K562 (cell line): ENCODE measurements at regions not wholly inside any gene's neighbourhood (a gene's known extent, or its start where the extent isn't known, plus 50 kb on each side); places are given as distances from the start of the nearest gene placed in this dataset.

Experiments used
- ATAC-seq: fragments of 200-7000 bp; cut with Tn5 transposase; 3 replicates; pipeline ENCODE4 v1.9.1; 2020; ENCODE audit warnings: moderate library complexity
- BruUV-seq: library from RNA; stranded (reverse); fragments of 400-500 nt; replicated peaks from 2 replicates; lab custom pipeline; 2021; lab: Mats Ljungman, UMichigan
- CTCF ChIA-PET: fragments of 300-600 bp; formaldehyde crosslinking; extraction: SDS; loops from one replicate; lab custom pipeline; 2021; ENCODE audit warnings: low intra/inter-chr PET ratio; lab: Yijun Ruan, JAX
- POLR2A ChIA-PET: fragments of 300-600, 350-650 bp; sonication (Branson Sonifier 250); formaldehyde crosslinking; extraction: SDS; loops from one replicate; lab custom pipeline; 2021; ENCODE audit warnings: antibody characterized with exemption, inconsistent platforms; lab: Yijun Ruan, JAX
- DNase-seq, 4 experiments: peaks; one replicate each; pipeline versions ENCODE4 v3.0.0 to v3.0.0-alpha.2; 2011 to 2018; ENCODE audit warnings: low spot score in 3 of 4, mixed read lengths in 3 of 4; ENCODE audit errors: extremely low read depth in 1 of 4
- FAIRE-seq: peaks from 2 replicates; lab custom pipeline; 2011; peaks lifted over from hg19 to GRCh38; lab: Jason Lieb, UNC
- H2AFZ ChIP-seq: 2 replicates; pipeline ENCODE4 v1.6.0; 2011; ENCODE audit warnings: low read depth, low read length, control low read depth, inconsistent platforms
- H3K27ac ChIP-seq: fragments of 200-600 bp; 3 replicates; pipeline ENCODE4 v1.8.0; 2011; ENCODE audit warnings: low read depth, mild to moderate bottlenecking, control low read depth, inconsistent platforms, low read length, moderate library complexity, mixed read lengths; ENCODE audit errors: extremely low read depth
- H3K27me3 ChIP-seq, 2 experiments: fragments of 300-600 bp in 1 of 2; 2 replicates in 1 of 2; 3 replicates in 1 of 2; pipeline versions ENCODE4 v1.6.0 to v1.8.0; 2011; ENCODE audit warnings: inconsistent platforms in 2 of 2, low read length in 2 of 2, mild to moderate bottlenecking in 1 of 2, mixed read lengths in 1 of 2, moderate library complexity in 1 of 2; ENCODE audit not compliant: control insufficient read depth in 2 of 2, insufficient read depth in 2 of 2
- H3K36me3 ChIP-seq: fragments of 300-600 bp; 3 replicates; pipeline ENCODE4 v1.8.0; 2011; ENCODE audit warnings: mild to moderate bottlenecking, low read length, inconsistent platforms; ENCODE audit not compliant: control insufficient read depth, insufficient read depth
- H3K4me1 ChIP-seq, 2 experiments: fragments of 200-600 bp in 1 of 2; replicated peaks in 1 of 2; 2 replicates in 1 of 2; 3 replicates in 1 of 2; pipeline versions ENCODE4 v1.5.1 to v1.8.0; 2011; ENCODE audit warnings: inconsistent platforms in 2 of 2, low read length in 2 of 2, mild to moderate bottlenecking in 1 of 2, mixed read lengths in 1 of 2, moderate library complexity in 1 of 2; ENCODE audit not compliant: control insufficient read depth in 2 of 2, insufficient read depth in 2 of 2
- H3K4me2 ChIP-seq: 2 replicates; pipeline ENCODE4 v1.6.1; 2011; ENCODE audit warnings: low read length, control low read depth, inconsistent platforms, mixed read lengths; ENCODE audit not compliant: insufficient read depth
- H3K4me3 ChIP-seq: fragments of 200-600 bp; sonication (generic), shearing (Covaris generic); 2 replicates; pipeline ENCODE4 v1.5.1; 2016; ENCODE audit warnings: control low read depth, inconsistent platforms
- H3K79me2 ChIP-seq: fragments of 200-600 bp; 3 replicates; pipeline ENCODE4 v1.8.0; 2011; ENCODE audit warnings: low read length, inconsistent platforms; ENCODE audit not compliant: control insufficient read depth, insufficient read depth
- H3K9ac ChIP-seq, 2 experiments: 2 replicates each; pipeline versions ENCODE4 v1.6.0 to v1.6.1; 2011; ENCODE audit warnings: low read depth in 2 of 2, low read length in 2 of 2, control low read depth in 1 of 2, inconsistent platforms in 1 of 2, mild to moderate bottlenecking in 1 of 2, mixed read lengths in 1 of 2; ENCODE audit not compliant: insufficient read depth in 1 of 2
- H3K9me1 ChIP-seq: one replicate; pipeline ENCODE4 v1.6.0; 2011; ENCODE audit warnings: inconsistent platforms, mild to moderate bottlenecking, low read length, moderate library complexity; ENCODE audit not compliant: control insufficient read depth, insufficient read depth
- H3K9me3 ChIP-seq: replicated peaks from 2 replicates; pipeline ENCODE4 v1.5.1; 2011; ENCODE audit warnings: low read depth, low read length, inconsistent platforms; ENCODE audit not compliant: control insufficient read depth, insufficient read depth
- H4K20me1 ChIP-seq: replicated peaks from 2 replicates; pipeline ENCODE4 v1.6.1; 2011; ENCODE audit warnings: low read length, inconsistent platforms, mixed read lengths; ENCODE audit not compliant: control insufficient read depth, insufficient read depth
- CEBPG ChIP-seq, 3 experiments: fragments of 200-800 bp in 1 of 3; sonication (Bioruptor generic) in 1 of 3; sonication (generic) in 1 of 3; formaldehyde crosslinking in 1 of 3; IDR thresholded peaks in 2 of 3; conservative IDR thresholded peaks in 1 of 3; 2 replicates each; pipeline versions ENCODE4 v1.6.1 to v1.8.0; 2016 to 2022; ENCODE audit warnings: missing compliant biosample characterization in 2 of 3, missing genetic modification characterization in 2 of 3, mild to moderate bottlenecking in 1 of 3, missing genetic modification reagents in 1 of 3
- RUNX1 ChIP-seq: sonication (generic); IDR thresholded peaks from 2 replicates; pipeline ENCODE4 v1.6.1; 2016; ENCODE audit warnings: antibody characterized with exemption, low read depth
- SMAD1 ChIP-seq: fragments of 150-350 bp; IDR thresholded peaks from 2 replicates; pipeline ENCODE4 v1.6.1; 2014; ENCODE audit warnings: low read length, low read depth; ENCODE audit not compliant: partially characterized antibody
- SREBF1 ChIP-seq: fragments of 150-350 bp; IDR thresholded peaks from 2 replicates; pipeline ENCODE4 v1.6.1; 2014; ENCODE audit warnings: antibody characterized with exemption, low read depth, low read length, borderline replicate concordance
- SRSF3 ChIP-seq: fragments of 200-400 bp; formaldehyde crosslinking; IDR thresholded peaks from 2 replicates; pipeline ENCODE4 v1.6.1; 2016; ENCODE audit warnings: mild to moderate bottlenecking, low read length, moderate library complexity; ENCODE audit not compliant: insufficient read depth
- ZFP1 ChIP-seq: fragments of 450-650 bp; formaldehyde crosslinking; IDR thresholded peaks from 2 replicates; pipeline ENCODE4 v1.4.0; 2020; ENCODE audit warnings: mild to moderate bottlenecking, mixed read lengths
- ZFPM2 ChIP-seq: fragments of 250-450 bp; sonication (Bioruptor Pico); IDR thresholded peaks from 2 replicates; pipeline ENCODE4 v1.5.1; 2022; ENCODE audit warnings: mild to moderate bottlenecking
- ZFX ChIP-seq: sonication (generic); formaldehyde crosslinking; IDR thresholded peaks from 2 replicates; pipeline ENCODE4 v1.8.0; 2022; ENCODE audit warnings: mild to moderate bottlenecking, missing genetic modification reagents, moderate library complexity
- WGBS: fragments of 100-300 bp; shearing (Covaris generic); methylation state at CpG from one replicate; pipeline ENCODE4 v1.1.6; 2016; ENCODE audit warnings: low coverage, mixed read lengths; ENCODE audit not compliant: insufficient coverage; ENCODE audit errors: missing lambda C conversion rate; 5-methylcytosine and 5-hydroxymethylcytosine counted together
- in situ Hi-C: fragments of 300-500 bp; cut with MboI; formaldehyde crosslinking; loops from 4 replicates; pipeline ENCODE4 v1.15.0; 2018; ENCODE audit warnings: inconsistent platforms, mixed read lengths
- intact Hi-C: fragments of 100-400 bp; cut with micrococcal nuclease; formaldehyde crosslinking; loops from 2 replicates; pipeline ENCODE4 v1.14.2; 2022
- TF ChIP-seq, protein P1 (sequence below): fragments of 250-450 bp; sonication (Bioruptor Pico); IDR thresholded peaks from 2 replicates; pipeline ENCODE4 v1.5.0; 2022; ENCODE audit warnings: mild to moderate bottlenecking
- TF ChIP-seq, protein P2 (sequence below): sonication (generic); formaldehyde crosslinking; IDR thresholded peaks from 2 replicates; pipeline ENCODE4 v1.8.0; 2023; ENCODE audit warnings: missing genetic modification reagents, mild to moderate bottlenecking, borderline replicate concordance
- TF ChIP-seq, protein P3 (sequence below): fragments of 450-650 bp; IDR thresholded peaks from 2 replicates; pipeline ENCODE4 v1.6.1; 2016; ENCODE audit warnings: low read depth, mild to moderate bottlenecking, moderate library complexity

DNA sequence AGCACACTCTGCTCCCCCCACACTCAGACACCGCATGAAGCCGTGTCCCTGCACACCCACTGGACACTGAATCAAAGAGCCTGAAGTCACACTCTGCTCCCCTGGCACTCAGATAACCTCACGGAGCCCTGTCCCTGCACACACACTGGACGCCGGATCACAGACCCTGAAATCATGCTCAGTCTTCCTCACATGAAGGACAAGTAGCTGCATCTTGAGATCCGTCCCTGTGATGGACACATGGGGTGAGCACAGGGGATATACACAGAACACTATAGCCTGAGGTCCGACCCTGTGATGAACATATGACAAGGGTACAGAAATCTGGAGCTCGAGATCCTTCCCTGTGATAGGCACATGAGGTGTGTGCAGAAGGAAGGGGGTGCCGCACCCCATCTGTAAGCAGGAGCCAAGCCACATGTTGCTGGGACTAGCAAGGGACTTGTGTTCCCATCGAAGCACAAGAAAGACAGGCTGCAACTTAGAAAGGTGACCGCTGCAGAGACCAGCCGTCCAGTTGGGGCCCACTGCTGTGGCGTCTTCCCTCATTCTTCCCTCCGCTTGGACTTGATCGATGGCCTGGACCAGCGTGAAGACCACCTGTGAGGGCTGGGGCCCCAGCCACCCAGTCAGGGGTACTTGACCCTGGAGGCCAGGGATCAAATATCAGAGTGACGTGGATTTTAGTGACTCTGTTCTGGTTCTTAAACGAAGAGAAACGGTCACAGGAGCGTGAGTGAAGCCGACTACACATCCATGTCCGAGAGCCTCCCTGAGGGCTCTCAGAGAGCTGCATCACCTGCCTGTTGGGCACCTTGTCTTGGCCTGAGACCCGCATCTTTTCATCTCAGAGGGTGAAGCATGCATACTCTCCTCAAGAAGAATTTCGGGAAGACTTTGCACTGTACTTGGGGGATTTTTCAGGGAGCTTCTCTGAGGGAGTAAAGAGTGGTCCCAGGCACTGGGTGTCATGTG is 391.7 kb upstream of the SALL3 start:
- FAIRE-seq = no peak
- no peak overlapping the region for H3K27ac ChIP-seq
- POLR2A ChIA-PET = no interaction called here
- no TSS peak for BruUV-seq
- H3K9ac ChIP-seq = no peak overlapping the region
- H3K9me3 ChIP-seq = no peaks in the 10 kb centered on the region
- H3K4me1 ChIP-seq = no peaks in the 10 kb centered on the region
- no peaks in the 10 kb centered on the region for H3K9me1 ChIP-seq
- in situ Hi-C loops (no loop called here), intact Hi-C loops (no loop called here)
- peaks cover 4 to 16% of the 10 kb centered on the region in 2 experiments; a peak in 4 of 5 replicates for H3K27me3 ChIP-seq
- TF ChIP-seq RUNX1 (no peak), SREBF1 (no peak), ZFX (CRISPR knock-in tag) (no peak), CEBPG (CRISPR knock-in tag; IDR thresholded peaks at IDR 0.05) (no peak), CEBPG (tag; conservative IDR thresholded peaks at IDR 0.05 in 1 of 2, IDR thresholded peaks at IDR 0.05 in 1 of 2) (no peak), SMAD1 (no peak), SRSF3 (no peak), ZFPM2 (CRISPR knock-in tag) (no peak), ZFP1 (CRISPR knock-in tag) (no peak)
- TF ChIP-seq, protein P1, sequence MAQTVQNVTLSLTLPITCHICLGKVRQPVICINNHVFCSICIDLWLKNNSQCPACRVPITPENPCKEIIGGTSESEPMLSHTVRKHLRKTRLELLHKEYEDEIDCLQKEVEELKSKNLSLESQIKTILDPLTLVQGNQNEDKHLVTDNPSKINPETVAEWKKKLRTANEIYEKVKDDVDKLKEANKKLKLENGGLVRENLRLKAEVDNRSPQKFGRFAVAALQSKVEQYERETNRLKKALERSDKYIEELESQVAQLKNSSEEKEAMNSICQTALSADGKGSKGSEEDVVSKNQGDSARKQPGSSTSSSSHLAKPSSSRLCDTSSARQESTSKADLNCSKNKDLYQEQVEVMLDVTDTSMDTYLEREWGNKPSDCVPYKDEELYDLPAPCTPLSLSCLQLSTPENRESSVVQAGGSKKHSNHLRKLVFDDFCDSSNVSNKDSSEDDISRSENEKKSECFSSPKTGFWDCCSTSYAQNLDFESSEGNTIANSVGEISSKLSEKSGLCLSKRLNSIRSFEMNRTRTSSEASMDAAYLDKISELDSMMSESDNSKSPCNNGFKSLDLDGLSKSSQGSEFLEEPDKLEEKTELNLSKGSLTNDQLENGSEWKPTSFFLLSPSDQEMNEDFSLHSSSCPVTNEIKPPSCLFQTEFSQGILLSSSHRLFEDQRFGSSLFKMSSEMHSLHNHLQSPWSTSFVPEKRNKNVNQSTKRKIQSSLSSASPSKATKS = no peak
- TF ChIP-seq, protein P2, sequence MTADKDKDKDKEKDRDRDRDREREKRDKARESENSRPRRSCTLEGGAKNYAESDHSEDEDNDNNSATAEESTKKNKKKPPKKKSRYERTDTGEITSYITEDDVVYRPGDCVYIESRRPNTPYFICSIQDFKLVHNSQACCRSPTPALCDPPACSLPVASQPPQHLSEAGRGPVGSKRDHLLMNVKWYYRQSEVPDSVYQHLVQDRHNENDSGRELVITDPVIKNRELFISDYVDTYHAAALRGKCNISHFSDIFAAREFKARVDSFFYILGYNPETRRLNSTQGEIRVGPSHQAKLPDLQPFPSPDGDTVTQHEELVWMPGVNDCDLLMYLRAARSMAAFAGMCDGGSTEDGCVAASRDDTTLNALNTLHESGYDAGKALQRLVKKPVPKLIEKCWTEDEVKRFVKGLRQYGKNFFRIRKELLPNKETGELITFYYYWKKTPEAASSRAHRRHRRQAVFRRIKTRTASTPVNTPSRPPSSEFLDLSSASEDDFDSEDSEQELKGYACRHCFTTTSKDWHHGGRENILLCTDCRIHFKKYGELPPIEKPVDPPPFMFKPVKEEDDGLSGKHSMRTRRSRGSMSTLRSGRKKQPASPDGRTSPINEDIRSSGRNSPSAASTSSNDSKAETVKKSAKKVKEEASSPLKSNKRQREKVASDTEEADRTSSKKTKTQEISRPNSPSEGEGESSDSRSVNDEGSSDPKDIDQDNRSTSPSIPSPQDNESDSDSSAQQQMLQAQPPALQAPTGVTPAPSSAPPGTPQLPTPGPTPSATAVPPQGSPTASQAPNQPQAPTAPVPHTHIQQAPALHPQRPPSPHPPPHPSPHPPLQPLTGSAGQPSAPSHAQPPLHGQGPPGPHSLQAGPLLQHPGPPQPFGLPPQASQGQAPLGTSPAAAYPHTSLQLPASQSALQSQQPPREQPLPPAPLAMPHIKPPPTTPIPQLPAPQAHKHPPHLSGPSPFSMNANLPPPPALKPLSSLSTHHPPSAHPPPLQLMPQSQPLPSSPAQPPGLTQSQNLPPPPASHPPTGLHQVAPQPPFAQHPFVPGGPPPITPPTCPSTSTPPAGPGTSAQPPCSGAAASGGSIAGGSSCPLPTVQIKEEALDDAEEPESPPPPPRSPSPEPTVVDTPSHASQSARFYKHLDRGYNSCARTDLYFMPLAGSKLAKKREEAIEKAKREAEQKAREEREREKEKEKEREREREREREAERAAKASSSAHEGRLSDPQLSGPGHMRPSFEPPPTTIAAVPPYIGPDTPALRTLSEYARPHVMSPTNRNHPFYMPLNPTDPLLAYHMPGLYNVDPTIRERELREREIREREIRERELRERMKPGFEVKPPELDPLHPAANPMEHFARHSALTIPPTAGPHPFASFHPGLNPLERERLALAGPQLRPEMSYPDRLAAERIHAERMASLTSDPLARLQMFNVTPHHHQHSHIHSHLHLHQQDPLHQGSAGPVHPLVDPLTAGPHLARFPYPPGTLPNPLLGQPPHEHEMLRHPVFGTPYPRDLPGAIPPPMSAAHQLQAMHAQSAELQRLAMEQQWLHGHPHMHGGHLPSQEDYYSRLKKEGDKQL (CRISPR knock-in tag) = no peak
- TF ChIP-seq, protein P3, sequence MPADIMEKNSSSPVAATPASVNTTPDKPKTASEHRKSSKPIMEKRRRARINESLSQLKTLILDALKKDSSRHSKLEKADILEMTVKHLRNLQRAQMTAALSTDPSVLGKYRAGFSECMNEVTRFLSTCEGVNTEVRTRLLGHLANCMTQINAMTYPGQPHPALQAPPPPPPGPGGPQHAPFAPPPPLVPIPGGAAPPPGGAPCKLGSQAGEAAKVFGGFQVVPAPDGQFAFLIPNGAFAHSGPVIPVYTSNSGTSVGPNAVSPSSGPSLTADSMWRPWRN = no peak
- no peak overlapping the region for H2AFZ ChIP-seq
- 2% methylated on average over 22 of the region's 24 CpGs for WGBS
- DNase-seq = no peak
- no peaks in the 10 kb centered on the region for H3K79me2 ChIP-seq
- no peak overlapping the region for H3K4me2 ChIP-seq
- no peaks in the 10 kb centered on the region for H4K20me1 ChIP-seq
- no peak overlapping the region for H3K4me3 ChIP-seq
- H3K36me3 ChIP-seq = no peaks in the 10 kb centered on the region
- CTCF ChIA-PET = no interaction called here
- ATAC-seq = no peak
